HG03097 (cell line): ENCODE measurements at regions not wholly inside any gene's neighbourhood (a gene's known extent, or its start where the extent isn't known, plus 50 kb on each side); places are given as distances from the start of the nearest gene placed in this dataset.

Experiments
- ATAC-seq: cut with Tn5 transposase; IDR thresholded peaks from one replicate; pipeline ENCODE4 v1.9.1; 2021; ENCODE audit not compliant: unreplicated experiment, low FRiP score

DNA sequence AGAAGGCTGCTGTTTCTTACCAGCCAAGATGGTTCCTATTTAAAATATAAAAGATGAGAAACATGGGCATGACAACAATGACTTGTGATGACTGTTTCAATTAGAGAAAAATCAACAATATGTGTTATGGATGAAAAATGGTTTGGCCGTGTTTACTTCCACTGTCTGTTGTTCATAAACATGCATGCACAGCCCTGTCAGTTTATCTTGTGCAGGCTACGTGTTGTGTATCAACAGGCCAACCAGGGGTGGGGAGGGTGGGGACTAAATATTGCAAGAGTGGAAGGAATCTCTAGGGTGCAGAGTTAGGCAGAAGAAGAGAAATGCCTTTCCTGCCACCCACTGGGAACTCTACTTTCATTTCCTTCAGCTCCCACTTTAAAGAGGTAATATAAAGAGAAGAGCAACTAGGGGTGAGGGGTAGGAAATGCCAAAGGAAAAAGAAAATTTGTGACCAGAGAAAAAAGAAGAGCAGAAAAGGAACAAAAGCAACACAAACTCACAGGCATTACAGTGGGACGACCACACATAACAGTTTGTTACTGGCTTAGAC, 116.8 kb upstream of the MEIS1 start:
- ATAC-seq = no peak

DNA sequence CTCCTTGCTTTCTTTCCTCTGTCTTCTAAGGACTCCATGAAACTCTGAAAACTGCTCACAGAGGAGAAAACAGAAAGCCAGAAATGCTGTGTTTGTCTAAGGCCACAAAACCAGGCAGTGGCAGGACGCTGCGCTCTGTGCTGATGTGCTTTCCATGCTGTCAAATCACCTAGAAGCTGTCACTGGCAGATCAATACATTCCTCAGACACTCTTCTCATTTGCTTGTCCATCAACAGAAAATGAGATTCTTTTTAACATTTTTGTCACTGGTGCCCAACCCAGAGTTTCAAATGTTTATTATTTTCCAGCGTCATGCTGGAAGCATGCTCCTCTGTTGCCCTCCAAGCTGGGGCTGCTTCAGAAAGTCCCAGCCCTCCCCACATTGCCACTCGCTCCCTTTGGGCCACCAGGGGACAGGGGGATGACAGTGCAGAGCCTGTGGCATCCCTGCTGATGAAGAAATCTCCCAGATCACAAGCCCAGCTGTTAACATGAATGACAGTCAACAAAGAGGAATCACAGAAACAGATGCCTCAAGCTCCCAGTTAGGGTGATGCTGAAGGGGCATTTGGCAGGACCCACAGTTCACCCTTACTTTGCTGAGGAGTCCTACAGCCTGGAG, 117.5 kb upstream of the MEIS1 start:
- ATAC-seq = no peak

DNA sequence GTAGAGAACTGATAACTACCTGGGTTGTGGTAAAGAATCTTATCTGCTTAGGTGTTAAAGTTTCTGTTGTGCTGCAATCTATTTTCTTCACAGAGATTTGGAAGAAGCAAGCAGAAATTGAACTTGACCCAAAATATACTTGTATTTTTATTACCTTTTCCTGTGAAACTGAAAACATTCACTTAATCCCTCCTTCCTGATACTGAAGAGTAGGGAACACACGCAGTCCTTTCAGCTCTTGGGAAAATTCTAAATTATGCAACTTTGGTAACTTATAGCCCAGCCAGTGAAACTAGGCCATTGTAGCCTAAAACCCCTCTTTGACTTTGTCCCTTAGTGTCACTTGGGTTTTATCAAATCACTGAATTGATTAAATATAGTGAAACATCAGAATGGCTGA, 128.4 kb upstream of the MEIS1 start:
- no peak for ATAC-seq

DNA sequence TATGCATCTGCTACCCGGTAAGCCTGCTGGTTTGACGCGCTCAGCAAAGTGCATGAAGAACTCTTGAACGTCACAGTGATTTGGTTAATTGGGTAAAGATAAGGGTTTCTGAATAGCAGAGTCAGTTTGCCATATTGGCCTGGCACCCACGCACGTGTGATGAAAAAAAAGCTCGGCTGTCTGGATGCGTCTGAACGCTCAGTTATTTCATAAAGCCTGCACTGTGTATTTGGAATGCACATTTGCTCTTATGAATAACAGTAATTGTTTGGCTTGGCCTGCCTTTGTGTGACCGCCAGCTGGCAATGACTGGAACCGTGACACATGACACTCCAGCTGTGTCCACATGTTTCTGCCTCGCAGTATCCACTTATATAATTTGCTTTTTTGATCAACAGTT, 129.2 kb upstream of the MEIS1 start:
- ATAC-seq = no peak

DNA sequence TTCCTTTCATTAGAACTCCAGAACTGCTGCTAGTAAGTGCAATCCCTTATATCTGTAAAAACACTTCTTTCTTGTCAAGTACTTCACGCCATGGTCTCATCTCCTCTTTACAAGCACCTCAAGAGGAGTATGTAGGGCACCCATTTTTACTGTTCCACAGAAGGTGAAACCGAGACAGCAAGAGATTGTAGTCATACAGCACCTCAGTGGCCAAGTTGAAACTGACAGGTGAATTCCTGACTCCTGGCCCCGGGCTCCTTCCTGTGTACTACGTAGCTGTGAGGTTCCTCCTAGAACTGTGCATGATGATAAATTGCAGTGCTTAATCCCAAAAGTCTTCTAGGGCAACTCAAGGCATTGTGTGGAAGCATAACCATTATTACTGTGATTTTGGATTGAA, 131.5 kb upstream of the MEIS1 start:
- no peak for ATAC-seq

DNA sequence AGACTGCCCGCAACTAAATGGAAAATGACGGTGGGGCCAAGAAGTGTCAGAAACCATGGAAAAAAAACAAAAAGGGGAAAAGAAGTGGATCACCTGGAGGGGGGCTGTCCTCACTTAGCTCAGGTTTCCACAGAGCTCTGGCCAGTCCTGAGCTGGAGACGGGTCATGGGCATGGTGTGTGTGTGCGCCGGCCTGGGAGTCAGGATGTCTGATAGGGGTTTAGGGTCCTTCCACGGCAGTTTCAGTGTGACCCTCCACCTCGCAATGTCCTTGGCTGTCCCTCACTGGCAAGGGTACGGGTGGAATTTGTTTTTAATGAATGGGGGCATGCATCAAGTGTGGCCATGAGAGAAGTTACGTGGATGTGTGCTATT, 133.2 kb upstream of the MEIS1 start:
- no peak for ATAC-seq

DNA sequence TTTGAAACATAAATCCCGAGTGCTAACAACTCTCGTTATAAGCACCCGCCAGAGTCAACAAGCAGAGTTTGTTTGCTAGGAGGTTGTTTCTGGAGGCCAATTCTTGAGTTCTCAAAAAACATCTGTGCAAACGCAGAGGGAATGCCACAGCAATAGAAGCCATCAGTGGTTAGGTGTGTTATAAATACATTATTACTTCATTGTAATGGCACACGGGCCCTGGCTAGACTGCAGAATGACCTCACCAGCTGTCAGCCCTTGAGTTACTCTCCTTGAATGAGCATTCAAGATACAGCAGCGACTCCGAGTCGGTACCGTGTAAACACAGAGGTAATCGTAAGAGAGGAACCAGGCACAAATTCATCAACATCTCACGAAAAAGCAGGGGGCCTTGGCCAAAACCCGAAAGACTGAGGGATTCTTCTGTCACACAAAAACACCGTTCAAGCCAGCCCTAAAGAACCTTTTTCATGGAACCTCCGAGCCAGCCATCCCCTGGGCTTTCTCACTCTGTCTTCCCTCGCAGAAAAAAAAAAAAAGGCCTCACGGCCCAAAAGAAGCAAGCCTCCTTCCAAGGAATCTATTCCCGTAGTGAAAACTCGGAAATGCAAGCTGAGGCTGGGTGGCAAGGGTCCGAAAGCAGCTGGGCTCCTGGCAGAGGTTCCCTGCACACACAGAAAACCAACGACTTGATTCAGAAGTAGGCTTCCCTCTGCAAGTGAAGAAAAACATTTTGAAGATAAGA, 133.7 kb upstream of the MEIS1 start:
- no peak for ATAC-seq

DNA sequence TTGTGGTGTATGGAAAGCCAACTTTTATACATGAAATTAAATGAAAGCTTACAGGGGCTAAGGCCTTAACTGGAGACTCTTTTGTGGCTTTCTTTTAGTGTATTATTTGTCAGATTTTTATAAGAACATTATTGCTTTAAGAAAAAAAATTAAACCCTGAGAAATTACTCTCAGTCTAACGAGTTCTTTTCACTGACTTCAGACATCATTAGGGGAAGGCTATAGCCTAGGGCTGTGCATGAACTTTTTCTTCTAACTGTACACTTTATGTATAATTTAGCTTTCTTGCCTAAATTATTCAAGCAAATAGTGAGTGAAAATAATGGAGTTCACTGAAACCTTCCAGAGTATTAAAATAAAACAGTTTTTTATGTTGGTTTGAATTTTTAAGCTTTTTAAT, 151.1 kb upstream of the MEIS1 start:
- no peak for ATAC-seq

DNA sequence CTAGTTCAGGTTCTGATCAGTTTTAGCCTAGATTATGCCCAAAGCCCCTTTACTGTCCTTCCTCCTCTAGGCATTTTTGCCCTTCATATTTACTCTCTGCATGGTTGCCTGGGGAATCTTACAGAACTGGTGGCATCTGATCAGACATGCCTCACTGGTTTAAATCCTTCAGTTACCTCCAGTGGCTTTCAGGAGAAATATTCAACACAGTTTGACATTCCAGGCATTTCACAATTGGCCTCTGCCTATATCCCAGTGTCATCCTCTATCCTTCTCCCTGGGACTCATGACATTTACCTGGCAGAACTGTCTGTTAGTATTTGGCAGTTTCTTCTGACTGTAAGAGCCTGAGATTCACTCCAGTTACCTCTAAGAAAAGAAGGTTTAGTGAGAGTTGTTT, 152.9 kb upstream of the MEIS1 start:
- ATAC-seq = no peak

DNA sequence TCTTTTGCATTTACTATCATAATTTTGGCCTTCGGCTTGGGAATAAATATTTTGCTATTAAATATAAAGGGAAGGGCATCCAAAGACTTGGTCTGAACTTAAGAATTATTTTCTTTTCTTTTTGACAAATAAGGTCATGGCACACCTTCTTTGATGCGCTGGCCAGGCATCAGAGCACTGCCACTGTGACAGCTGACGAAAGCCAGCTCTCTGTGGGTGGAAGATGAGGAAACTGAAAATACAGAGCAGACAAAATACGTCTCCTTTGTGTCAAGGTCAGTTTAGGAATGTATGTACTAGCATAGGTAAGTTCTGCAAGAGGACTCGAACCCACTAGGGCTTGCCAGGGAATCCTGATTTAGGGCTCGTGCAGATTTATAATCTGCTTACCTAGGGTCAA, 155.9 kb upstream of the MEIS1 start:
- no peak for ATAC-seq

DNA sequence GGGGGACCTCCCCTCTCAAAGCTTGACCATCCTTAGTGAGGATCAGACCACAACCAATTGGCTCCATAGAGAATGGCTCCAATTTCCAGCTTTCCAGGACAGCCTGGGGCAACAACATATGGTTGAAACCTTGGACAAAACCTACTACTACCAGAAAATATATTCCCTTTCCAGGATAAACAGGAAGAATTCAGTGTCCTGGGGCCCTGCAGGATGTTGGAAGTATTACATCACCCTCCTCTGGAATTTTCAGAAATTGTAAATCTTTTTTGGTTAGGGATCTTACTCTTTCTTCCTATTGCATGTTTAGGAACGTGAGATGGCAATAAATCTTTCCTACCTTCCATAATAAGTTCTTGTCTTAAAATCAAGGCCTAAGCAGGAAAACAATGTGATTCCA, 158.9 kb upstream of the MEIS1 start:
- ATAC-seq = no peak

DNA sequence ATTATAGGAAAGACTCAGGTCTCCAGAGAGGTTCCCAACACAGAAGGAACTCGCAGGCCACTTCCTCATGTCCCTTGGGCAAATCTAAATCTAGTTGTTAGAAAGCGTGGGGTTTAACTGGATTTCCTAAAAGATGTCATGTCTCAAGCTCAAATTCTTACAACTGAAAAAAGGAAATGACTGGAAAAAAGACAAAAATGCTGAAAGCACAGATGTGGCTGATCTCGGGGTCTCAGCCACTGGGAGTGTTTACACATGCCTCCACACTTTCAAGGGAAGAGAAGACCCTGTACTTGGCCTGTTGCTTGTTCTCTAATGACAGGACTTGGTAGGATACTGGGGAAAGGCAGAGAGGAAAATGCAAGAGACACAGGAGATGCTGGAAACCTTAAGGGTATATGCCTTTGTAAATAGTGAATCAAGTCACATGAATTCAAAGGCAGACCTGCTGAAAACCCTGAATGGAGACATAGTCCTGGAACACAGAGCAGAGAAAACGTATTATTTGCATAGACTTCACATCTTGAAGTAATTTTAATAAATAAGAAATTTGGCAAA, 160.9 kb upstream of the MEIS1 start:
- no peak for ATAC-seq

DNA sequence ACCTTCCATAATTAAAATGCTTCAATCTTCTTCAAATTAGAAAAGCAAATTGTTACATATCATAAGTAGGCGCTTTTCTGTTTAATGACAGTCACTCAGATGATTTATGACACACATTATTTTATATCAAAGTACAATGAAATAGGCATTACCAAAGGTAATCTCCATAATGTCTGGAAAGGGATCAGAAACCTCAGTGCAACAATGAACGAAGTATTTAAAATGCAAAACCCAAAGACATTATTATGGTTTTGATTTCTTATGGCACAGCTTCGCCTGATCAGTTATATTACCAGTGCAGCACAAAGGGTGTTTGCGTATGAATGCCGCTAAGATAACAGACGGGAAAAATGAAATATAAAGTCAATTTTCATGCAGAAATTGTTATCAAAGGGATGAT, 162.2 kb upstream of the MEIS1 start:
- no peak for ATAC-seq

DNA sequence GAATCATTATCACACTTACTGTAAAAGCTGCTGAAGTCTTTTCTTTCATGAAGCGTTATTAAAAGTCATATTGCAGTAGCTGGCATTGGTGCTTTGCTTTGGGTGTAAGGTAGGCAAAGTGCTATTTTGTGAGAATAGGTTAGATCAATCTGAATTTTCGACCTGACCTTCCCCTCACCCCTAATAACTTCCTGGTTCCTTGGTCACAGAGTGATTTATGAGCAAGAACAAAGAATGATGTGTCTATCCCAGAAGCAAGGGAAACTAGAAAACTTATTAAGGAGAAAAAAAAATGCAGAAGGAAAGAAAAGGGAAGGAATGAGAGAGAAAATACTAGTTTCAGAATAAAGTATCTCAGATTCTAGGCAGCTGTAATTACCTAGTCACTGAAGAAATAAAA, 163.1 kb upstream of the MEIS1 start:
- no peak for ATAC-seq

DNA sequence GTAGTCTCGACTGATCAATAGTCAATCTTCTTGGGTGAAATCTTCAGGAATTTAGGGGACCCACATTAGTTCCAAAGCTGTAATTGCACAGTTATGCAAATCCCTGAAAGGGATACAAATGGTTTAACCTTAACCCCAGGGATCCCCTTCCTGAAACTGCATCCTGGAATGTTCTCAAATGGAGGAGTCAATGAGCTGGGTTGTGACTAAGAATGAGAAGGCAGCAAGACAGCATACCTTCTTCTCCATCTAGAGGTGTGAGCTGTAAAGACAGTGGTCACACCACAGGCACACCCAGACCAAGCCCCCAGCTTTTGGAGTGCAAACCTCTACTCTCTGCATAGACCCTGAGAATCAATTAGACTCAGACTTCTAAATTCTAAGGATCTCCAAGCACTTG, 164.7 kb upstream of the MEIS1 start:
- no peak for ATAC-seq

DNA sequence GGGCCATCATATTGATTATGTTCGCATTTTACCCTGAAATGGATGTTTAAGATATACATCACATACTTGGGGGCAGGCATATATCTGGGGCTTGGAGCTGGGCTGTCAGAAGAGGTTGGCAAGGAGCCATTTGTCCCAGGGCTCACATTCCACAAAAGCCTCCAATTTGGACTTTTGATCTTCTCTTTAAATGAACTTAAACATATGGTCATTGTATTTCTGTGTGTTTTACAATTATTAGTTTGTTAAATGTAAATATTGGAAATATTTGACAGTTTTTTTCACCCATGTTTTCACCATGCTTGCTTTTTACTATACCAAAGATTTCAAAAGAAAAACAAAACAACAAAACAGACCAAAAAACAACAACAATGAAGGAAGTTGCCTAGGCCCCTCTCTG, 165.8 kb upstream of the MEIS1 start:
- ATAC-seq = no peak

DNA sequence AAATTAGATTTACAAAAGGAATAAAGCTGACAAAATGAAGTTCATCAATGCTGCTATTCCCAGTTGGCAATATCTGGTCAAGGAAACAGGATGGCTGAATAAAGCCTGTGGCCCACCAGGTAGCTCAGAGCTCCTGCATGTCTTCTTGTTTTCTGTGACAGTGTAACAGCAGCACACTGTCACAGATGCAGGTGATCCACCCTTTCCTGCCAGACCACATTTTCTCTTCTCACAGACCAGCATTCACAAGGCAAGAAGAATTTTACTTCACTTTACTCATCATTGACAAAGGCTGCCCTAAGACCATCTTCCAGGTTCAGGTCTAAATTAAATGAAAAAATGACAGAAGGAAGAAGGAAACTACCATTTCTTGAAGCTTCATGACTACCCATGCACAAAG, 166.2 kb upstream of the MEIS1 start:
- no peak for ATAC-seq

DNA sequence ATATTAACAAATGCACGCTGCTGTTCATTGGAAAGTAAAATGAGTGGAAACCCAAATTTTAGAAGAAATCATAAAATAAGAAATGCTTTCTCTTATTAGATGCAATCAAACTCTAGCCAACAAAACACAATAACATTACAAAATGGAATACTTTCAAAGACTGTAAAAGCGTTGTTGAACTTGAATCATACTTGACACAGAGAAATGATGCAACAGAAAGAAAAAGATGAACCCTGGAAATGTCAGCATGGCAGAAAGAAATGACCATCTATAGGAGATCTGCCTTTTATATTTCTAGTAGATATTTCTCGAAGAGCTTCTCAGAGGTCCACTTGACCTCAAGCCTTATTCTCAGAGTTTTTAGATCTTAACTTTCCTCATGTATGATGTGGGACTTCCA, 170.6 kb upstream of the MEIS1 start:
- no peak for ATAC-seq

DNA sequence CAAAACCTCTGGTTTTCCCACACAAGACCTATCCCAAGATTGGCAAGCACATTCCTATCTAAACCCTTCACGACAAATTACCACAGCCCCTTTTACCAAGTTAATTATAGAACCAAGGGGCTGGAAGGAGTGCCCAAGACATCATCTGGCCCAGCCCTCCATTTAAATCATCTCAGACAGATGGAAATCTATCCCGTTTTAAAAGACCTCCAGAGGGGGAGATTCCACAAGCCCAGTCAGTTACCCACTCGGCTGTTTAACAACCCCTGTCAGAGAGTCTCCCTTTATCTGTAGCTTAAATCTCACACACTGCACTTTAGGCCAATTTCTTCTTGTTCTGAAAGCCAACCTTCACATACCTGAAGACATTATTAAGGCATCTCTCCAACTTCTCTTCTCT, 179.1 kb upstream of the MEIS1 start:
- no peak for ATAC-seq

DNA sequence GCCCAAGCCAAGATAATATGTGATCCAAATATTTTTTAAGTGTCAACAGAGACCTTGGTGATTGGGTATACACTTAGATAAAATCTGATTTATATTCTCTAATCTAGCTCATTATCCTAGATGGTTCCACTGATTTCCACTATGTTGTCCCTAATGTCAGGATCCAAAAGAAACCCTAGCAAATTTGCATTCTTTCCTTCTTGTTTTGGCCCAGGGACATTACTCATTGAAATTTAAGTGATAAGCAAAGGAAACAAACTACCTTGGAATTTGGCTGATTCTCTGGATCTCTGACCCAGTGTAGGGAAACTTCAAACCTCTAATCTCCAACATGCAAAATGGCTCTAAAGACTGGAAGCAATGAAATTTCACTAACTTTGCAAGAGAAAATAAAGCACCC, 179.8 kb upstream of the MEIS1 start:
- no peak for ATAC-seq

DNA sequence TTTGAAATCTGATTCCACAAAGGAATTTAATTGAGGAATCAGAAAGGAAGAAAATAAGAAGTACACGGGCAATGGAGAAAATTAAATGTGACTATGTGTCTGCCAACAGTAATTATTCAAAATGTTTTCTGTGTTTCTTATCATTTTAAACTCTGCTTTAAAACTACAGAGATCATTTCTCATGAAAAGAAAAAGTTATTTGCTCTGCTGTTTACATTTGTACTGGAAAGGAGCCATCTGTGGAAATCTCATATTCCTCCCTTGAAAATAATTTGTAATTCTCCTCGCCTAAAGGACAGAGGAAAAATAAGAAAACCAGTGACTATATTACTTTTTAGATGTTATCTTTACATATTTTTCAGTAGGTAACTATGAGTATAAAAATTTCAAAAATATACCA, 181.9 kb upstream of the MEIS1 start:
- ATAC-seq = no peak

DNA sequence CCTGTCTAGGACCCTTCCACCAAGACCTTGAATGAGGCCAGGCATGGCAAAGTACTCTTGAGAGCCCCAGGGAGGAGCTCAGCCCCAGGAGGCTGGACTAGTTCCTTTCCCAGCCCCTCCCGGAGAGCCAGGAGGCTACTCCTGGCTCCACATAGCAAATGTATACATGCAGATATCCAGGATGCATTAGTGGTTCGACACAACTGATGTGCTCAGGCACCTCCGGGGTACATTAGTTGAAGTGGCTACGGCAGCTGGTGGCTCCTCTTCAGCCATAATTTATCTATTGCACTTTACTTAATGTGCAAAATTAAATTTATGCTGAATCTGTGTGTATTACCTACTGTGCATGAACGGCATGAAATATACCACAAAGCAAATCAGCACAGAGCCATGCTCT, 182.8 kb upstream of the MEIS1 start:
- no peak for ATAC-seq
